HEK293T (cell line): ENCODE measurements at regions not wholly inside any gene's neighbourhood (a gene's known extent, or its start where the extent isn't known, plus 50 kb on each side); places are given as distances from the start of the nearest gene placed in this dataset.

ENCODE experiments used
- SP1 ChIP-seq: fragments of 450-650 bp; IDR thresholded peaks from 2 replicates; pipeline ENCODE4 v1.6.1; 2017
- TARDBP ChIP-seq: fragments of 450-650 bp; IDR thresholded peaks from 2 replicates; pipeline ENCODE4 v1.6.1; 2016

DNA sequence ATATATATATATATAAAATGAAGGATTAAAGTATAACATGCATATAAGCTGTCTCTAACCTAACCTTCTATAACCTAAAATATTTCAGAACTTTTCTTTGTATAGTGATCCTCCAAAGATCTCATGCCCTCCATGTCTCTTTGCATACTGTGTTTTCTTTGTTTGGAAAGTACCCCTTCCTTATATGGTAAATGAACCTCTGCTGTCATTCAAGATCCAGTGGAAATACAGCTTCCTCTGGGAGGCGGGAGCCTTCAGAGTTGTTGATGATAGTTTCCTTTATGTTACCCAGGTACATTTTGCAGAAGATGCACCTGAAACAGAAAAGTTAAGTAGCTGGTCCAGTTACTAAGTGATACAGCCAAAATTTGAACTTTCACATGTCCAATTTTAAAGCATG, 233.3 kb upstream of the FOXP2 start:
- TF ChIP-seq TARDBP (no peak), SP1 (no peak)
